Right hindlimb (tissue), 1 donor: ENCODE measurements at regions not wholly inside any gene's neighbourhood (a gene's known extent, or its start where the extent isn't known, plus 50 kb on each side); places are given as distances from the start of the nearest gene placed in this dataset.
"Not testable (repeated sequence)": the region's sequence is repeated elsewhere in the genome, so short reads cannot be mapped to it uniquely, and the experiment has no call there.

Experiments
- DNase-seq: peaks from one replicate; pipeline ENCODE4 v3.0.0-alpha.2; 2018

DNA sequence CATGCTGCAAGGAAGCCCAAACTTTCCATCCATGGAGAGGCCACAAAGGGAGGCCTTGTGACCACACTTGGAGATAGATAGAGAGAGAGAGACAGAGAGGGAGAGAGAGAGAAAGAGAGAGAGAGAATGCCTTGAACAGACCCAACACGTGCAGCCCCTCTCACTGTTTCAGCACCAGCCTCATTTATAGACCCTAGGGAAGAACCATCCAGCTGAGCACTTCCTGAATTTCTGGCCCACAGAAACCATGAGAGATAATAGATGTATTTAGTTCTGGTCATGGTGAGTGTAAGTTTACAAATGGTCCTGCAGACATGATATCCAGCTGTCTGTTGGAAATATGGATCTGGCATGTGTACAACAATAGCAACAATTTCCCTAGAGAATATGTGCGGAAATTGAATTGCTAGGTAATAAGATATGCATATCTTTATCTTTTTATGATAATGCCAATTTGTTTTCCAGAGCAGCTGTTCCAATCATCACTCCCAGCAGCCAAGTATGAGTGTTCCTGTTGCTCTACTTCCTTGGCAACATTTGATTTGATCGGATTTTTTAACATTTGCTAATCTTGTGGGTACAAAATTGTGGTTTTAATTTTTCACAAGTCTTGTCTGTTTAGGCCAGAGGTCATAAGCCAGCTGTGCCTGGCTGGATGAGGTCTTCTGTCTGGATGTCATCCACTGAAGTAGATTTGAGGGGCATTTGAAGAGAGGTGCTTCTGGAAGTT lies 217.3 kb upstream of the IL12B start:
- DNase-seq: no peak

DNA sequence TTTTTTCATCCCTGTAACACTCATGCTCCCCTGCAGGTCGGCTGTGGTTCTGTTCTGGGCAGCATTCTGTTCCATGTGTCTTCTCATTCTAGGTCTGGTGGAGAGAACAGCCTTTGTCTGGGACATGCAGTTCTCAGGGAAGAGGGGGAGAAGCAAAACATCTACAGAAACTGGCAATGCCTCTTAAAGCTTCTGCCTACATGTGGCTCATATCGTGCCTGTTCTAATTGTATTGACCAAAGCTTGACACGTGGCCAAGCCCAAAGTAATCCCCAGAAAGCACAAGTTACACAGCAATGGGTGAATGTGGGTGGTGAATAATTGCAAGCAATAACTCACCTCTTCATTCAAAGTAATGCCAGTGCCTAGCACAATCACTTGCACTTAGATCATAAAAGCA lies 218.2 kb upstream of the IL12B start:
- no peak for DNase-seq

DNA sequence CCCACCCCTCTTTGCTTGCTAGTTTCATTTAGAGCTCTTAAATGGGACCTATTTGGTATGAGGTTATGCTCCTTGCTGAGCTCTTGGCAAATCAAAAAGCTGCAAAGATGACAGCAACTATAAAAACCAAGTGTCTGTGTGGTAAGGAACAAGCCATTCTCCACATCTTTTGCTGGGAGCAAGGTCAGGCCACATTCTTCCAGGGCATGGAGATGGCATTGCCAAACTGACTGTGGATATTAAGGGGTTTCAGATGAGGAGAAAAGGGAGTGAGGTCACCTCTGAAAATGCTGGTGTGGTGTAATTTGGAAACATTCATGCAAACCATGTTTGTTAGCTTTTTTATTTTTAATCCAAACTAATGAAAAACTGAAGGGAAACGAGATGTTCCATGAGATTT lies 218.8 kb upstream of the IL12B start:
- DNase-seq: no peak

DNA sequence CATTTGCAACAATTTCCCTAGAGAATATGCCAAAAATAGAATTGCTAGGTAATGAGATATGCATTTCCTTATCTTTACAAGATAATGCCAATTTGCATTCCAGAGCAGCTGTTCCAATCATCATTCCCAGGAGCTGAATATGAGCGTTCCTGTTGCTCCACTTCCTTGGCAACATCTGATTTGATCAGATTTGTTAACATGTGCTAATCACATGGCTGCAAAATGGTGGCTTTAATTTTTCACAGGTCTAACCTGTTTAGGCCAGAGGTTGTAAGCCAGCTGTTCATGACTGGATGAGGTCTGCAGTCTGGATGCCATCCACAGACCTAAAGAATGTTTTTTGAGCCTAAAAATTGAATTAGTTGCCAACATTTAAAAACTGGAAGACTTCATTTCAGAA lies 220.7 kb upstream of the IL12B start:
- DNase-seq: no peak

DNA sequence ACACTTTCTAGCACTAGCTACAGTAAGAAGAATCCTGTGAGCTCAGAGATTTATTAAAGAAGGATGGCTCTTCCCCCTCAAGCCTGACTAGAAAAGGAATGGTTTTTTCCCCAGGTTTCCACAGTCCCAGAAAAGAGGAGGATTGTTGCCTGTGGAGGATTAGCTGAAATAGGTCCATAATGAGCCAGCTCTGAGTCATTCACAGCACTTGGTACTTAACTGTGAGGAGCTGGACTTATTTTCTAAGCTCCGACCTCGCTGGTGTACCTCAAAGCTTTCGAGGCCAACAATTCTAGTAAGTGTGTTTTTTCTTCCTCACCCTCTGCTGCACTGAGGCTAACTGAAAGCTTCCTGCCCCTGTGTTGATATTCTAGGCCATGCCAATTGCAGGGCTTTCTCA lies 222.5 kb upstream of the IL12B start:
- no peak for DNase-seq

DNA sequence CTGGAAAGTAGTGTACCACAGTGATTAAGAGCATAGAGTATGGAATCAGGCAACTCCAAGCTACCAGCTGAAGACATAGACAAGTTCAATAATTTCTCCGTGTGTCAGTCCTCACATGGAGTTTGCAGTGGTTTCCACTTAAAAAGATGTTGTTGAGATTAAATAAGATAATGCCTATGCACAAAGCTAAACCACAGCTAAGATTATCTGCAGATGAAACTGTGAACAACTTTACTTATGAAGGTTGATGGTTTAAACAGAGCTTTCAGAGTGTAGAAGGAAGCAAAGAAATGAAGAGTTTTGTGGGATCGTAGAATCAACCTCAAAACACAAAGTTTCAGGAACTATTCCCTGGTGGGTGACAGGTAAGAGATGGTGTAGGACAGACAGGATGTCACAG lies 223.5 kb upstream of the IL12B start:
- no peak for DNase-seq

DNA sequence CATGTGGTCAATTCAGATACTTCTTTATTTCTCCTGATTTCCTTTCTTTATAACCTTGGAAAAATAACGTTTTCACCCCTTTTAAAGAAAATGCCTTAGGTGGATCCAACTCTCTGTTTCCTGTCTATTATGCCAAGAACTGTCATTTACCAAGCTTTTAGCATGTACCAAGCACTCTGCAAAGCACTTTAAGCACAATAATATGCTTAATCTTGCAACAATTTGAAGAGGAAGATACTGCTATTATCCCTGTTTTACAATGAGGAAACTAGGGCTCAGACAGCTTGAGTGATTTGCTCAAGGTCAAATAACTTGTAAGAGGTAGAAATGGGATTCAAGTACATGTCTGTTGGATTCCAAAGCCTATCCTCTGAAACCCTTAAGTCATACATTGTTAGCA lies 224.8 kb upstream of the IL12B start:
- DNase-seq: no peak

DNA sequence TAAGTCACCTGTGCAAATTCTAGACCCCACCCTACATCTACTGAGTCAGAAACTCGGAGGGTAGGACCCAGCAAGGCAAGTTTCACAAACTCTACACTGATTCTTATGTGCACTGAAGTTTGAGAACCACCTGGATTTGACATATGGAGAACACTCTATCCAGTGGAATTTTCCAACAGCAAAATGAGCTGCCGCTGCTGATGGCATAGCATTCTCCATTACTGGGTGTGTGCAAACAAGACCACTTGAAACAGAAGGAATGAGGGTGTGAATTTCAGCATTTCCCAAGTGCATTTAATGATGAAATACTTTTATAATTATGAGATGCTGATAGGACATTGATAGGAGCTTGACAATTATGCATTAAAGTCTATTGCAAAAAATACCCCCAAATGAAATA lies 229.1 kb upstream of the IL12B start:
- DNase-seq: no peak

DNA sequence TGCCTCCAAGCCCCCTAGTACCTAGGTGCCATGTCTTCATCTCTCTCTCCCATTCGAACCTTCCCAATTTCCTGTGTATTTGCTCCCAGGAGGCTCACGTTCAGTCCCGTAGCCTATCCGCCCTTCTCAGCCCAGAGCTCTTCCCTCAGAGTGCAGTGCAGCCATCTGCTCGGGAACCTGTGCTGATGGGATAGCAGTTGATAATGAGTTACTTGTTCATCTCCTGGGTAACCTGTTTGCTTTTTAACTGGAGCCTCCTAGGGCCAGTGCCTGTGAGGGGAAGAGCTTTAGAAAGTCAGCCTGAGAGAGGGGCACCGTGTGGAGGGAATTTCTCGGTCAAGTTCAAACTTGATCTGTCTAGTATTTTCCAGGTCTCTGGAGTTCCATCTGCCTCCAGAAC lies 229.8 kb upstream of the IL12B start:
- DNase-seq: no peak

DNA sequence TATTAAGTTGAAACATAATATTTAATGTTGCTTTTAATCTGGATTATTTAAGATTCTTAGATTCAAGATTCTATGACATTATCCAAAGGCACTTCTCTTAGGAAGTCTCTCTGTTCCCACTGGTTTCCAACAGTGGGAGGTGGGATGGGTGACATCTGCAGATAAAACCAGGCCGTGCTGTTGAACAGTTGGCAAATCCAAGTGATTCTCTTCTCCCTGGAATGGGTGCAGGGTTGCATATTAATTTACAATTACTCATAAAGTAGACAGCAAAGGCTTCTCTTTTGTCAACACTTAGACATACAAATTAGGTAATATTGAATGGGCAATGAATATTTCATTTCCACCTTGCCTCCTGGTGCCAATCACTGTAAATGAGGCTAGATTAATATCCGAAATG lies 233.7 kb upstream of the IL12B start:
- no peak for DNase-seq

DNA sequence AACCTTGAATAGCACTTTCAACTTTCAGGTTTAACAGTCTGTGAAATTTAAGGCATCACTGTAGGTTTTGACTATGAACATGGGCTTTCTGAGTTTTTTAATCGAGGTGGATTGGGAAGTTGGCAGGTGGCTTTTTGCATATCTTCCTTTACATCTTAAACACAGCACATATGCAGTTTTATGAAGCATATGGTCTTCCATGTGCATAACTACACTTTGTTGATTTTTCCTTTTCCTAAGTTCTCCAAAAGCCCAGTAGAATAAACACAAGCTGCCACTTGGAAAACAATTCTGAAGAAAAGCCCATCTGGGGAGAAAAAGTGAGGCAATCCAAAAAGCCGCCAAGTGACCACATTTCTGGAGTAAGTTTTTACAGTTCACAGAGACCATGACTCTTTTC lies 236.5 kb upstream of the IL12B start:
- DNase-seq: no peak

DNA sequence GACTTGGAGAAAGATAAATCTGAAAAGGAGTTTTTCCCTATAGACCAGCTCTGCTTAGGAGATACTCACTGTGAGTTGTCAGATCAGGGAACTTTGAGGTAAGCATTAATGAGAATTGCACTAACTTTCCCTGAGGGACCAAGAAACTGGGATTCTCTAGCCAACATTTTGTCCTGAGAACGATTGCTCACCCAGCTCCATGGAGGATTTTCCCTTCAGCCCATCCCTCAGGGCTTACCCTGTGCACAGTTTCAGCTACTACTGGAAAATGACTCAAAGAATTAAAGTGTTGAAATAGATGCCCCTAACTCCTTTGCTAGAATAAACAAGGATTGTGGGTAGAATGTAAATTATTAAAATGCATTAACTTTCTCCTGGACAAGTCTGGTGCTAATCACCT lies 237.2 kb upstream of the IL12B start:
- no peak for DNase-seq

DNA sequence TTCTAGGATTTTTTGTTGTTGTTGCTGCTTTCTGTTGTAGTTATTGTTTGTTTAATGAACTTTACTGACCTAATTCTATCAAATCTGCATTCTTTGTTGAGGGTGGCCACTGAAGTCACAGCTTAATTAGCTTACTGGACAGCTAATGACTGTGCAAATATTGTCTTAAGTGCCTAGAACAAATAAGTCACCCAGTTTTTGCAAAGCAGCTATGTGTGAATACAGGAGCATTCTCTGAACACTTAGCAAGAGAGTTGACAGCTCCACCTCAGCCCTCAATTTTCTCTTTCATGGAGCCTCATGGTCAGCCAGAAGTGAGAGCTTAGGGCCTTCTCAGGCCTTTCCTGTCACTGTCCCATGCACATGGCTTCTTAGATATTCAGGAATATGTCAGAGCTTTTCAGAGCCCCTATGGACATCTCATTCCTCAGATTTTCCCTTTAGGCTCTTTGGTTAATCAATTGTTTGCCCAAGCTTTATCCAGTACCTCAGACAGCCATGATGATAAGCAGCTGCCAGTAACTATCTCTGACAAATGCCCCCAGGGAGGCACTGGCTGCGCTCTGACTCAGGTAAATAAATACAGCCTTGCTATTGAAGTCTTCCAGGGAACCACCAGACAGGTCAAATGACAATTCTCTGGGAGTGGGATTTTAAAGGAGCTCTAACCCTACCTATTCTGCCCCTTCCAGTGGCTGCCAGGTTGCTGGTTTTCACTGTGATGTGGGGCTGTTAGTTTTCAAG lies 241.4 kb upstream of the IL12B start:
- DNase-seq: no peak

DNA sequence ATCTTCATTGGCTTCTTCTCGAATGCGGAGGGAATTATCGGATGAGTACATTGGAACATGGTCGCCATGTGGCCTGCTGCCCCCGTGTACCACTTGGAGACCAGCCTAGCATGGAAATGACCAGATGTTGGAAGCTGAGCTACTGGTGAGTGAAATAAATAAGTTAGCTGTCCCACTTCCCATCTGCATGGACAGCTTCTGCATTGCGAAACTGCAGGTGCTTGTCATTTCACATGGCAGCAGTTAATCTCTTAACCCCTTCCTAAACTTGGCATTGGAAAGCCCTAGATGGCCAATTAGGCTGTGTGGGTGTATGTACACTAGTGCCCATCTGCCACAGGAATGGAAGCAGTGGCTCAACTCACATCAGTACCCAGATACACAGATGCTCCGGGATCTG lies 246.6 kb upstream of the IL12B start:
- DNase-seq: no peak

DNA sequence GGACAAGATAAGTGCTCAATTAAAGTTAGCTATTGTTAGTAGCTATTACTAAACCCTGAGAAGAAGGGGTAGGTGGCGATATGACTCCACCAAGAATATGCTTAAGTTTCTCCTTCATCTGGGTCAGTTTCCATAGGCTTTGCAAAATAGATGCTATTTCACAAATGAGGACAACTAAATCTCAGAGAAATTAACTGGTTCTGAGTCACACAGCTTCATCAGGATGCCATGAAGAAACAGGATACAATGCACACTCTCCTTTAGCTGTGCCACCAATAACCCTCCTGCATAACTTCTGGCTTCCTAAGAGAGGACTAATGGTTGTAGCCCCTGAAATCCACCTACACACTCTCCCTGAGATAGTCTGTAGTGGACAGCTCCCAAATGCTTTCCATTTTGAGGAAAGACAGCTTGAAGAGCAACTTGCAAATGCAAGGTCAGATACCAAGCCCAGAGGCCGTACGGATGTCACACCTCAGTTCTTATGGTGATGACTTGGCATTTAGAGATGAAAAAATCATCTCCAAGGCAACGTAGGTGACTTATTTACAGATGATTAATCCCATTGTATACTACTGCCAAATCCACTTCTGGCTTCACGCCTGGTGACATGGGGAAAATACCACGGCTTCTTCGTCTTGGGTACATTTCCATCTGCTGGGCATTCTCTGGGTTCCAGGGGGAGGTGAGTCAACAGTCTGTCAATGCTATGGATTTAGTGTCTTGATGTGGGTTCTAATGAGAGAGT lies 251.4 kb upstream of the IL12B start:
- no peak for DNase-seq

DNA sequence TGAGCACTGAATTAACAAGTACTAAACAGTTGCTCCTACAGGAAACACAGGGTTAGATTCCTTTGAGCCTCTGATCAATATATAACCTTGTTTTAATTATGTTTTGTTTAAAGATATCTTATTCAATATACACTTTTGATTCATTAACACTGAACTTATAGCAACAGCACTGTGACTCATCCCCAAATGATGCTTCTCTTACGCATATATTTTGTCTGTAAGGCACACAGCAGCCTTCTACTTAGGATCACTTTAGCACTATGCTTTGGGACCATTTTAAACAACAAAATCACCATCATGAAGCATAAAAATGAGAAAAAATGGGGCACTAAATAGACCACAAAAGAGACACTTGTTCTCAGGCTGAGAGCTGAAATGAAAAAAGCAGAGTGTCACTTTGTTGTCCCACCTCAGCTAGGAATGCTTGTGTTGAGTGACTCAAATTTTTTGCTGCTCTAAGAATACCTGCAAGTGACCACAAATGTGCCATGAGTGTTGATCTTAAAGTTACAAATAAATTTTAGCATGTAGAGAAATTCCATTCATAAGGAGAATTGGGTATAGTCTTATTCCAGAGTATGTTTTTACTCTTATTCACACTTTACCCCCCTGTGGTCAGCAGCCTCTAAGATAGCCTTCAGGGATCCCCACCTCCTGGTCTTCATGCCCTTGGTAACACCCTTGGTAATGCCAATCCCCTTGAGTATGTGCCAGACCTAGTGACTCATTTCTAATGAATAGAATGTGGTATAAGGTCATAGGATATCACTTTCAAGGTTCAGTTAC lies 252.7 kb upstream of the IL12B start:
- DNase-seq: no peak

DNA sequence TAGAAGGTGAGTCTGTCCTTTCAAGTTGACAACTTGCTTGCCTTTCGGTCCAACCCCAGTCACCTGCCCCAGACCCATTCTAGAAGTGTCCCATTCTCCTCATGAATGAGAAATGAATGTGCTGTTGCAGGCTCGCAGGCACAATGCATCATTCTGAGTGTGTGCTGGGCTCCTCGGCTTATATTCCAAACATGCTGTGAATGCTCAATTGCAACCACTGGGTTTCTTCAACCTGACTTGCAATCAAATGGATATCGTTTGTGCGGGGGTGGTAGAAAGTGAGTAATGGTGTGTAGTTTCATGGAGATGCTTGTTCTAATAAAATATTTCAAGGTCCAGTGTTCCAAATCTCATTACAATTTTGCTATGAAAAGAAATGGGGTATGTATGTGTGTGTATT lies 256.6 kb upstream of the IL12B start:
- no peak for DNase-seq

DNA sequence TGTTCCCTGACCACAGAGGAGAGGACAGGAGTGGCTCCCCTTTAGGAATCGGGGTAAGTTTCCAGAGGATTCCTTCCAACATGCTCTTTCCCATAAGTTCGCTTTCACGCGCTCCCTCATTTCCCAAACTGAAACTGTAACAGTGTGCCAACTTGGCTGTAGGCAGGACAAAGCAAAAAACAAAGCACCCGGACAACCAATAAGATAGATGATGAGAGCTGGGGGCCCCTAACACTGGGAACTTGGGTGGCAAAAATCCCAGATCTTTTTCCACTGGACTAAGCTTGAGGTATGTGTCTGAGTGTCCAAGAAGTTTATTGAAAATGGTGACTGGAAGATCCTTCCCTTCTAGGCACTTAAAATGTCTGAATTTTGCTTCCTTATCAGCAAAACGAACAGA lies 258.7 kb upstream of the IL12B start:
- DNase-seq: no peak

DNA sequence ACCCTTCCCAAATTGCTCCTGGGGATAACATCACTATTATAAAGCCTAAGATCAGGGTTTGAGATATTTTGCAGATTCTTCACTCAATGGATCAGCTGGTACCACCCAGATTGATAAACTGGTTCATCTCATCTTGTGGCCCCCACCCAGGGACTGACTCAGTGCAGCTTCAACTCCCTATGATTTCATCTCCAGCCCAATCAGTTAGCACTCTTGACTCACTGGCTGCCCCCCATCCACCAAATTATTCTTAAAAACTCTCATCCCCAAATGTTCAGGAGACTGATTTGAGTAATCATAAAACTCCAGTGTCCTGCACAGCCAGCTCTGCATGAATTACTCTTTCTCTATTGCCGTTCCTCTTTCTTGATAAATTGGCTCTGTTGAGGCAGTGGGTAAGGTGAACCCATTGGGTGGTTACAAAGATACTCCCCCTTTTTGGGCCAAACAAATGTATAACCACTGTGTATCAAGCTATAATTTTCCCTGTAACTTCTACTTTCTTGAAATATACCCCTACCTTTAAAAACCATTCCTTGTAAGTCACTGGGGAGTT lies 263.3 kb upstream of the IL12B start:
- no peak for DNase-seq

DNA sequence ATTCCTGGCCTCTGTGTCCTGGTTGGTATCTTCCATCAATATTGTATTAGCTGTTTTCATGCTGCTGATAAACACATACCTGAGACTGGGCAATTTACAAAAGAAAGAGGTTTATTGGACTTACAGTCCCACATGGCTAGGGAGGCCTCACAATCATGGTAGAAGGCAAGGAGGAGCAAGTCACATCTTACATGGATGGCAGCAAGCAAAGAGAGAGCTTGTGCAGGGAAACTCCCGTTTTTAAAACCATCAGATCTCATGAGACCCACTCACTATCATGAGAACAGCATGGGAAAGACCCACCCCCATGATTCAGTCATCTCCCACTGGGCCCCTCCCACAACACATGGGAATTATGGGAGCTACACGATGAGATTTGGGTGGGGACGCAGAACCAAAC lies 265.3 kb upstream of the IL12B start:
- DNase-seq: not testable (repeated sequence)

DNA sequence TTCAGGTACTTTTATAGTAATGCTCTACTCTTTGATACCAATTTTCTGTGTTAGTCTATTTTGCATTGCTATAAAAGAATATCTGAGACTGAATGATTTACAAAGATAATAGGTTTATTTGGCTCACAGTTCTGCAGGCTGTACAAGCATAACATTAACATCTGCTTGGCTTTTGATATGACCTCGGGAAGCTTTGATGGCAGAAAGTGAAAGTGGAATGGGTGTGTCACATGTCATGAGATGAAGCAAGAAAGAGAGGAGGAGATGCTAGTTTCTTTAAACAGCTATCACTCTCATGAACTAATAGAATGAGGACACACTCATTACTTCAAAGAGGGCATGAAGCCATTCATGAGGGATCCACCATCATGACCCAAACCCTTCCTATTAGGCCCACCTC lies 270.9 kb upstream of the IL12B start:
- no peak for DNase-seq

DNA sequence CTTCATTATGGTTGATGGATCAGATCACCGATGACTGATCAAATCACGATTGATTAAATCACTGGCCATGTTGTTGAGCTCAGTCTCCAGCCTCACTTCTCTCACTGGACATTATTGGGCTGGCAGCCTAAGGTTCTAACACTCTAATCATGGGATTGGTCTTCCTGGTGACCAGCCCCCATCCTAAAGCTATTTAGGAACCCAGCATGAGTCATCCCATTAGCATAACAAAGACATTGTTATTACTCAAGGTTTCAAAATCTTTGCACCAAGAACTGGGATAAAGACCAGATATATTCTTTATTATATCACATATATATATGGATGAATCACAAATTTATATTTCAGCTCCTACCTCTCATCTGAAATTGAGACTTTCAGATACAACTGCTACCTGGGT lies 272.1 kb upstream of the IL12B start:
- DNase-seq: no peak

DNA sequence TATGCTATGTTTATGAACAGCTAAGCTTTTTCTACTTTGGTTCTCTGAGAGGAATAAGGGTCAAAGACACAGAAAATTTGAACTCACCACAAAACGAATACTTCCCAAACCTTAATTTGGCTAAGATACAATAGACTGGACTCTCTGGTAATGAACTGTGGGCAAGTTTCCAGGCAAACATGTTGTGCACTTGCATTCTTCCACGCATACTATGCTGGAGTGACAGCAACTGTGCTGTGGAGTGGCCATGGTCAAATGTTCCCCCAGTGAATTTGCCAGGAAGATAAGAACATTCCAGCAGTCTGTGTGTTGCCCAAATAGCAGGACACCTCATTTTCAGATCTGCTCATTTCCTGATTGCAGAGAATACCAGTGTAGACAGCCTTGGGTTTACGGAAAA lies 275.3 kb upstream of the IL12B start:
- no peak for DNase-seq
